HL-60 (cell line): ENCODE measurements at regions not wholly inside any gene's neighbourhood (a gene's known extent, or its start where the extent isn't known, plus 50 kb on each side); places are given as distances from the start of the nearest gene placed in this dataset.
"Not testable (repeated sequence)": the region's sequence is repeated elsewhere in the genome, so short reads cannot be mapped to it uniquely, and the experiment has no call there.

Source experiments
- POLR2AphosphoS5 ChIP-seq: IDR thresholded peaks from 2 replicates; pipeline ENCODE4 v1.6.1; 2012; ENCODE audit warnings: low read depth
- TF ChIP-seq, protein P1 (sequence below): IDR thresholded peaks from one replicate; pipeline ENCODE4 v1.5.1; 2011; ENCODE audit warnings: low read length, control low read depth, inconsistent platforms; ENCODE audit not compliant: insufficient read depth
- TF ChIP-seq, protein P2 (sequence below): IDR thresholded peaks from 2 replicates; pipeline ENCODE4 v1.6.1; 2012; ENCODE audit warnings: low read depth; ENCODE audit not compliant: insufficient replicate concordance

DNA sequence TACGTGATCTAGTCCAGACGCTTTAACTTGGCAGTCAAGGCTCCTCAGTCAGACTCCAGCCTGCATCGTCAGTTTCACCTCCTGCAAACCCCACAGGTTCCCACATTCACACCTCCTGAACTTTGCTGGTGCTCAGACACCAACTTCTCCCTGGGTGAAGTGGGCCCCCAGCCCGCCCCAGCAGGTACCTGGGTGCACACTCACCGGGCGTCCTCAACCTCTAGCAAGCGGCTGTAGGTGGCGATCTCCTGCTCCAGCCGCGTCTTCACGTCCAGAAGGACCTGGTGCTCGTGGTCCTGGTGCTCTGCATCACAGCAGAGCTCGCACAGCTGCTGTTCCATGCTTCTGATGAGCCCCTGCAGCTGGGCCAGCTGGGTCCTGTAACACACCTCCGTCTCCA lies 122.9 kb downstream of the TNFRSF13B start:
- TF ChIP-seq, protein P1, sequence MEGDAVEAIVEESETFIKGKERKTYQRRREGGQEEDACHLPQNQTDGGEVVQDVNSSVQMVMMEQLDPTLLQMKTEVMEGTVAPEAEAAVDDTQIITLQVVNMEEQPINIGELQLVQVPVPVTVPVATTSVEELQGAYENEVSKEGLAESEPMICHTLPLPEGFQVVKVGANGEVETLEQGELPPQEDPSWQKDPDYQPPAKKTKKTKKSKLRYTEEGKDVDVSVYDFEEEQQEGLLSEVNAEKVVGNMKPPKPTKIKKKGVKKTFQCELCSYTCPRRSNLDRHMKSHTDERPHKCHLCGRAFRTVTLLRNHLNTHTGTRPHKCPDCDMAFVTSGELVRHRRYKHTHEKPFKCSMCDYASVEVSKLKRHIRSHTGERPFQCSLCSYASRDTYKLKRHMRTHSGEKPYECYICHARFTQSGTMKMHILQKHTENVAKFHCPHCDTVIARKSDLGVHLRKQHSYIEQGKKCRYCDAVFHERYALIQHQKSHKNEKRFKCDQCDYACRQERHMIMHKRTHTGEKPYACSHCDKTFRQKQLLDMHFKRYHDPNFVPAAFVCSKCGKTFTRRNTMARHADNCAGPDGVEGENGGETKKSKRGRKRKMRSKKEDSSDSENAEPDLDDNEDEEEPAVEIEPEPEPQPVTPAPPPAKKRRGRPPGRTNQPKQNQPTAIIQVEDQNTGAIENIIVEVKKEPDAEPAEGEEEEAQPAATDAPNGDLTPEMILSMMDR, result not testable (repeated sequence)
- TF ChIP-seq, protein P2, sequence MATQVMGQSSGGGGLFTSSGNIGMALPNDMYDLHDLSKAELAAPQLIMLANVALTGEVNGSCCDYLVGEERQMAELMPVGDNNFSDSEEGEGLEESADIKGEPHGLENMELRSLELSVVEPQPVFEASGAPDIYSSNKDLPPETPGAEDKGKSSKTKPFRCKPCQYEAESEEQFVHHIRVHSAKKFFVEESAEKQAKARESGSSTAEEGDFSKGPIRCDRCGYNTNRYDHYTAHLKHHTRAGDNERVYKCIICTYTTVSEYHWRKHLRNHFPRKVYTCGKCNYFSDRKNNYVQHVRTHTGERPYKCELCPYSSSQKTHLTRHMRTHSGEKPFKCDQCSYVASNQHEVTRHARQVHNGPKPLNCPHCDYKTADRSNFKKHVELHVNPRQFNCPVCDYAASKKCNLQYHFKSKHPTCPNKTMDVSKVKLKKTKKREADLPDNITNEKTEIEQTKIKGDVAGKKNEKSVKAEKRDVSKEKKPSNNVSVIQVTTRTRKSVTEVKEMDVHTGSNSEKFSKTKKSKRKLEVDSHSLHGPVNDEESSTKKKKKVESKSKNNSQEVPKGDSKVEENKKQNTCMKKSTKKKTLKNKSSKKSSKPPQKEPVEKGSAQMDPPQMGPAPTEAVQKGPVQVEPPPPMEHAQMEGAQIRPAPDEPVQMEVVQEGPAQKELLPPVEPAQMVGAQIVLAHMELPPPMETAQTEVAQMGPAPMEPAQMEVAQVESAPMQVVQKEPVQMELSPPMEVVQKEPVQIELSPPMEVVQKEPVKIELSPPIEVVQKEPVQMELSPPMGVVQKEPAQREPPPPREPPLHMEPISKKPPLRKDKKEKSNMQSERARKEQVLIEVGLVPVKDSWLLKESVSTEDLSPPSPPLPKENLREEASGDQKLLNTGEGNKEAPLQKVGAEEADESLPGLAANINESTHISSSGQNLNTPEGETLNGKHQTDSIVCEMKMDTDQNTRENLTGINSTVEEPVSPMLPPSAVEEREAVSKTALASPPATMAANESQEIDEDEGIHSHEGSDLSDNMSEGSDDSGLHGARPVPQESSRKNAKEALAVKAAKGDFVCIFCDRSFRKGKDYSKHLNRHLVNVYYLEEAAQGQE, result not testable (repeated sequence)
- not testable (repeated sequence) for TF ChIP-seq POLR2AphosphoS5
